ENCODE measurements at regions not wholly inside any gene's neighbourhood (a gene's known extent, or its start where the extent isn't known, plus 50 kb on each side); places are given as distances from the start of the nearest gene placed in this dataset.
A peak's percentile ranks its signal among the peaks of the same experiment; 100 is the strongest.

DNA sequence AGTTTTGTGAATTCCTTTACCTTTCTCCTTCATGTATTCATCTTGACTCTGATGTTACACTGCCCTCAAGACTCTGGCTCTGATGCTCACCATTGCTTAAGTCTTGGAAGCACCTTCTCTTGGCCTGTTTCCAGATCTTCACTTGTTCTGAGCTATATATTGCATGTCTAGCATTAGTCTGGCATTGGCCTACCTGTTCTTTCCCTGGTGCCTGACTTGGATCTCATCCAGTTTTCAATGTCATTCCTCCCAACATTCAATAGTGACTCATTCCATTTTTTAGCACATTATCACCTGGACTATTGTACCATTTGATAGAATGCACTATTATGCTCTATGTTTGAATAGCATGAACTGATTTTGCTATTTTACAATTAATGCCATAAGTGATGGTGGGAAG lies 127.3 kb upstream of the NYAP2 start:
- no peak overlapping the region for H3K27ac ChIP-seq
- intact Hi-C loops (cut with DNase I), result no loop called here
- TF ChIP-seq POLR2A (IDR thresholded peaks at IDR 0.05), result no peak
- TF ChIP-seq, protein P1, sequence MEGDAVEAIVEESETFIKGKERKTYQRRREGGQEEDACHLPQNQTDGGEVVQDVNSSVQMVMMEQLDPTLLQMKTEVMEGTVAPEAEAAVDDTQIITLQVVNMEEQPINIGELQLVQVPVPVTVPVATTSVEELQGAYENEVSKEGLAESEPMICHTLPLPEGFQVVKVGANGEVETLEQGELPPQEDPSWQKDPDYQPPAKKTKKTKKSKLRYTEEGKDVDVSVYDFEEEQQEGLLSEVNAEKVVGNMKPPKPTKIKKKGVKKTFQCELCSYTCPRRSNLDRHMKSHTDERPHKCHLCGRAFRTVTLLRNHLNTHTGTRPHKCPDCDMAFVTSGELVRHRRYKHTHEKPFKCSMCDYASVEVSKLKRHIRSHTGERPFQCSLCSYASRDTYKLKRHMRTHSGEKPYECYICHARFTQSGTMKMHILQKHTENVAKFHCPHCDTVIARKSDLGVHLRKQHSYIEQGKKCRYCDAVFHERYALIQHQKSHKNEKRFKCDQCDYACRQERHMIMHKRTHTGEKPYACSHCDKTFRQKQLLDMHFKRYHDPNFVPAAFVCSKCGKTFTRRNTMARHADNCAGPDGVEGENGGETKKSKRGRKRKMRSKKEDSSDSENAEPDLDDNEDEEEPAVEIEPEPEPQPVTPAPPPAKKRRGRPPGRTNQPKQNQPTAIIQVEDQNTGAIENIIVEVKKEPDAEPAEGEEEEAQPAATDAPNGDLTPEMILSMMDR (IDR thresholded peaks at IDR 0.05), result no peak
- no peak overlapping the region for H3K4me3 ChIP-seq (replicated peaks in 1 of 3)
- H3K36me3 ChIP-seq, result no peaks in the 10 kb centered on the region
- H3K9me3 ChIP-seq, result no peaks in the 10 kb centered on the region
- DNase-seq, result no peak
- H3K4me1 ChIP-seq, result no peaks in the 10 kb centered on the region
- no peaks in the 10 kb centered on the region for H3K27me3 ChIP-seq

DNA sequence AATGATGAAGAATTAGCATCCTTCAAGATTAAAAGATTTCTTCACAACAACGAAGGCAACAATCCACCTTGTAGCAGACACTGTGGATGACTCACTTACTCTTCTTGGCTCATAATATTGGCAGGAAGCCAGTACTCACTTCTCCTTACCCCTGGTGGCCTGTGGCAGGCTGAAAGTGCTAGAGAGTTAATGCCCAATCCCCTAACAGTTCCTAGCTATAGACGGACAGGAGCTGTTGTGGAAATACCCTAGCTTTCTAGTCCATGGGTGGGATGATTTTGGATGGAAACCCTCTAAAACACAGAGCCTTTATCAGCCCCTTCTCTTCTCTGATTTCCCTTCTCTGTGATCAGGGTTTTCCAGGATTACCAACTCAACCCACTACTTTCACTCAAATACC lies 128.6 kb upstream of the NYAP2 start:
- H3K36me3 ChIP-seq, result no peaks in the 10 kb centered on the region
- no peaks in the 10 kb centered on the region for H3K9me3 ChIP-seq
- TF ChIP-seq POLR2A (IDR thresholded peaks at IDR 0.05), result no peak
- TF ChIP-seq, protein P1 (IDR thresholded peaks at IDR 0.05), result peak in 1 of 6 experiments; percentile 8
- no peak overlapping the region for H3K27ac ChIP-seq
- H3K27me3 ChIP-seq, result no peaks in the 10 kb centered on the region
- H3K4me3 ChIP-seq (replicated peaks in 1 of 3), result no peak overlapping the region
- 10 to 19% methylated on average over 2 of the region's 2 CpGs for WGBS, 2 donors
- DNase-seq, result peak; percentile 15 to 17
- no peaks in the 10 kb centered on the region for H3K4me1 ChIP-seq
- intact Hi-C loops (cut with DNase I), result no loop called here

DNA sequence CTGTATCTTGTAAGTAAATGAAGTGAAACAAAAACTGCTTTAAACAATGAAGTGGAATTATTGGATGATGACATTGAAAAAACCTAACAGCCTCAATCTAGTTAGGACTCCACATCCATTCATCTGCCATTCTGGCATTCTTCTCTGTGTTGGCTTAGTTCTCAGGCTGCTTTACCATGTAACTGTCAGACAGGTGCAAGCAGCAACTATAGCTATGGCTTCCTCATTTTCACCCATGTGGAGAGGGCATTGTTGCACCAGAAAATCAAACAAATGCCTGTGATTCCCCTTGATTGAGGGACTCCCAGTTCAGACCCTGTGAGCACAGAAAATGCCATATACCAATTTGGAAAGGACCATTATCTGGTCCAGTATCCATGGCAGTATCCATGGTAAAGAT lies 129.5 kb upstream of the NYAP2 start:
- Histone ChIP-seq H3K27me3 (no peaks in the 10 kb centered on the region), H3K4me1 (no peaks in the 10 kb centered on the region), H3K4me3 (replicated peaks in 1 of 3) (no peak overlapping the region), H3K9me3 (no peaks in the 10 kb centered on the region), H3K27ac (no peak overlapping the region), H3K36me3 (no peaks in the 10 kb centered on the region)
- DNase-seq, result no peak
- intact Hi-C loops (cut with DNase I), result no loop called here
- no peak for TF ChIP-seq POLR2A (IDR thresholded peaks at IDR 0.05)
- TF ChIP-seq, protein P1 (IDR thresholded peaks at IDR 0.05), result no peak

- intact Hi-C loops (cut with DNase I), result no loop called here
- 62 to 66% methylated on average over 3 of the region's 3 CpGs for WGBS, 2 donors
- no peak for DNase-seq
- Histone ChIP-seq H3K4me1 (no peaks in the 10 kb centered on the region), H3K27ac (no peak overlapping the region), H3K9me3 (no peaks in the 10 kb centered on the region), H3K4me3 (replicated peaks in 1 of 3) (no peak overlapping the region), H3K36me3 (no peaks in the 10 kb centered on the region), H3K27me3 (no peaks in the 10 kb centered on the region)
- no peak for TF ChIP-seq POLR2A (IDR thresholded peaks at IDR 0.05)
- TF ChIP-seq, protein P1 (IDR thresholded peaks at IDR 0.05), result no peak
Observed at GRCh38 chr2:225254363-225254762, 145.1 kb upstream of the NYAP2 start.

GRCh38 chr2:225244933-225245332 lies 154.6 kb upstream of the NYAP2 start:
- H3K27me3 ChIP-seq, result no peaks in the 10 kb centered on the region
- H3K4me3 ChIP-seq (replicated peaks in 1 of 3), result no peak overlapping the region
- DNase-seq, result no peak
- no peaks in the 10 kb centered on the region for H3K4me1 ChIP-seq
- WGBS, 2 donors, result 57 to 69% methylated on average over 4 of the region's 4 CpGs
- H3K27ac ChIP-seq, result no peak overlapping the region
- H3K36me3 ChIP-seq, result no peaks in the 10 kb centered on the region
- no peaks in the 10 kb centered on the region for H3K9me3 ChIP-seq
- TF ChIP-seq, protein P1 (IDR thresholded peaks at IDR 0.05), result no peak
- TF ChIP-seq POLR2A (IDR thresholded peaks at IDR 0.05), result no peak
- intact Hi-C loops (cut with DNase I), result no loop called here

Data from thyroid gland (tissue), 4 donors.